GM18867 (cell line): ENCODE measurements at regions not wholly inside any gene's neighbourhood (a gene's known extent, or its start where the extent isn't known, plus 50 kb on each side); places are given as distances from the start of the nearest gene placed in this dataset.

Source experiments
- ATAC-seq: cut with Tn5 transposase; IDR thresholded peaks from one replicate; pipeline ENCODE4 v1.9.1; 2021; ENCODE audit warnings: mild to moderate bottlenecking, moderate library complexity; ENCODE audit not compliant: unreplicated experiment

DNA sequence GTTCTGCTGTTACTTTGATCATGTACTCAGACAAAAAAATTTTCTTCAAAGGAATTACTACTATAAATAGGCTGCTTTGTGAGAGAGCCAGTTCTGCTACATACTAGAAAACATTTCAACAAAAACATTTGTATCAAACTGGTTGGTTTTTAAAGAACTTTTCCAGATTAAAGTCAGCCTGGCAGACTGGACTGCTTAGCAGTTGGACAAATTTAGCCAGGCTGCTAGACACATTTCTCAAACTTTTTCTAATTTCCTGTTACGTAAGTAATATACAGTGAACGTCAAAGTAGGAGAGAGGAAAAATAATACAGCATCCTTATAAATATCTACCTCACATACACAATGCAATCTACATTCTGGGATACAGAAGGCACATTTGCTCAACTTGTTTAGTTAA, 109.5 kb downstream of the SP3 start:
- no peak for ATAC-seq
